ENCODE measurements at regions not wholly inside any gene's neighbourhood (a gene's known extent, or its start where the extent isn't known, plus 50 kb on each side); places are given as distances from the start of the nearest gene placed in this dataset.

DNA sequence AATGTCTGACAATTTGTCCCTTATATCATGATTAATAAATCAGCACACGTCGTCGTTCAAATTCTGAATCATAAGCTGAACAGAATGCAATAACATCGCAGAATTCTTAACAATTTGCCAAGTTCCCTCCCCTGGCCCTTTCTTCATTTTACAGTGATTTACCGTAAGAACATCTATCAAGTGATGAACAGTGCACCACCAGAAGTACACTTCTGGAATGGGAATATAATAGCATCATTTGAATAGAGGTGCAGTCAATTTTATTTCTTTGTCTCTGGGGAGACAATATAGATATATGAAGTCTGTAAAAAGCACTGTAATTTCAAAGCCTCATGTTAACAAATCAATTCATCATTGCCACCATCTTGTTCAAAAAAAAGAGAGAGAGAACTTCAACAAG lies 145.1 kb upstream of the SMLR1 start:
- Histone ChIP-seq H3K27me3 (no peaks in the 10 kb centered on the region), H3K4me1 (peaks cover 17% of the 10 kb centered on the region), H3K27ac (no peak overlapping the region), H3K36me3 (no peaks in the 10 kb centered on the region), H3K9me3 (no peaks in the 10 kb centered on the region), H3K4me3 (no peak overlapping the region)
- no peak for TF ChIP-seq POLR2AphosphoS5 (IDR thresholded peaks at IDR 0.05; ENCODE audit: insufficient read depth in 1 of 2, low read depth in 1 of 2)
- TF ChIP-seq CTCF (IDR thresholded peaks at IDR 0.05): no peak
- no peak for TF ChIP-seq POLR2A (IDR thresholded peaks at IDR 0.05)
- intact Hi-C loops (cut with DNase I): no loop called here
- no peak for DNase-seq (ENCODE audit: extremely low spot score in 2 of 2)

DNA sequence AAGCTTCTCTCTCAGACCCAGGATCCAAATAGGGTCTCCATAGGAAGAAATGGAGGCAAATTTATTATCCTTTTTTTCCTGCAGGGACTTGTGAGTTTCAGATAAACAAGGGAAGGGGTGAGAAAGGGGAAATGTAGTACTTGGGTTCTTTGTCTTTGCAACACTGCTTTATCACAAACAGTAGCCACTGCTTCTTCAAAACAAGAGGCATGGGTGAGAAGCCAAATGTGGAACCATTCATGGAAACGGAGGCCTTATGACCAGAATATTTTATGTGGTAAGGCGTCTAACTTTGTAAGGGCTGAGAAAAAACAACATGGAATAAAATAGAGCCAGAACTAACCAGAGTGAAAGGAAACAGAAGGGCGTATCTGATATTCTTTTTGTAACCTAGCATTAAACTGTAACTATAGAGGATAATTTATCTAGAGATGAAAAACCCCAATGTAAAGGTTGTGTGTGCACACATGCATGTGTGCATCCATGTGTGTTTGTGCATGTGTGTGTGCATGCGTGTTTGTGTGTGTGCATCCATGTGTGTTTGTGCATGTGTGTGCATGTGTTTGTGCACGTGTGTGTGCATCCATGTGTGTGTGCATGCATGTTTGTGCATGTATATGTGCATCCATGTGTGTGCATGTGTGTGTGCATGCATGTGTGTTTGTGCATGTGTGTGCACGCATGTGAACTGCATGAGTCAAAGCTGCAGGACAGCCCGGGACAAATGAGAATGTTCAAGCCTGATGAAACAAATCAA lies 143.3 kb upstream of the SMLR1 start:
- no peak overlapping the region for H3K27ac ChIP-seq
- H3K36me3 ChIP-seq: no peaks in the 10 kb centered on the region
- no peak overlapping the region for H3K4me3 ChIP-seq
- H3K9me3 ChIP-seq: no peaks in the 10 kb centered on the region
- TF ChIP-seq POLR2A (IDR thresholded peaks at IDR 0.05): no peak
- no peak for TF ChIP-seq CTCF (IDR thresholded peaks at IDR 0.05)
- no peak for TF ChIP-seq POLR2AphosphoS5 (IDR thresholded peaks at IDR 0.05; ENCODE audit: insufficient read depth in 1 of 2, low read depth in 1 of 2)
- intact Hi-C loops (cut with DNase I): no loop called here
- DNase-seq (ENCODE audit: extremely low spot score in 2 of 2): no peak
- H3K27me3 ChIP-seq: no peaks in the 10 kb centered on the region
- H3K4me1 ChIP-seq: peaks cover 17% of the 10 kb centered on the region

DNA sequence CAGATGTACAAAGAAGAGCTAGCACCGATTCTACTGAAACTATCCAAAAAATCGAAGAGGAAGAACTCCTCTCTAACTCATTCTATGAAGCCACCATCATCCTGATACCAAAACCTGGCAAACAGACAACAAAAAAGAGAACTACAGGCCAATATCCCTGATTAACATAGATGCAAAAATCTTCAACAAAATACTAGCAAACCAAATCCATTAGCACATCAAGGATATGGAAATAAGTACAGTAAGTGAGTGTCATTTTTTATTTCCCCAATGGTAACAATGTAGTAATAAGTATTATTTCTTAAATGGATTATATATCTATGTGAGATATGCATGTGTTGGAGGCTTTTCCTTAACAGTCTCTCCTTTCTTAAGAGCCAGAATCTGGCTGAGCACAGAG lies 134.5 kb upstream of the SMLR1 start:
- Histone ChIP-seq H3K27ac (no peak overlapping the region), H3K4me3 (no peak overlapping the region), H3K4me1 (no peaks in the 10 kb centered on the region), H3K9me3 (no peaks in the 10 kb centered on the region), H3K27me3 (no peaks in the 10 kb centered on the region), H3K36me3 (no peaks in the 10 kb centered on the region)
- intact Hi-C loops (cut with DNase I): loop anchor here (10.0 kb wide), 2 partner anchors 328 to 368 kb away; partner anchors contain the start of gene TMEM200A
- DNase-seq (ENCODE audit: extremely low spot score in 2 of 2): no peak
- TF ChIP-seq POLR2A (IDR thresholded peaks at IDR 0.05) (no peak), CTCF (IDR thresholded peaks at IDR 0.05) (no peak), POLR2AphosphoS5 (IDR thresholded peaks at IDR 0.05; ENCODE audit: insufficient read depth in 1 of 2, low read depth in 1 of 2) (no peak)

GRCh38 chr6:130693944-130694343 lies 133.3 kb upstream of the SMLR1 start:
- Histone ChIP-seq H3K36me3 (no peaks in the 10 kb centered on the region), H3K4me1 (no peaks in the 10 kb centered on the region), H3K4me3 (no peak overlapping the region), H3K27me3 (no peaks in the 10 kb centered on the region), H3K27ac (no peak overlapping the region), H3K9me3 (no peaks in the 10 kb centered on the region)
- TF ChIP-seq POLR2A (IDR thresholded peaks at IDR 0.05) (no peak), CTCF (IDR thresholded peaks at IDR 0.05) (no peak), POLR2AphosphoS5 (IDR thresholded peaks at IDR 0.05; ENCODE audit: insufficient read depth in 1 of 2, low read depth in 1 of 2) (no peak)
- no peak for DNase-seq (ENCODE audit: extremely low spot score in 2 of 2)
- intact Hi-C loops (cut with DNase I): loop anchor here (10.0 kb wide), 2 partner anchors 329 to 369 kb away; partner anchors contain the start of gene TMEM200A

- Histone ChIP-seq H3K4me3 (no peak overlapping the region), H3K27ac (no peak overlapping the region), H3K4me1 (no peaks in the 10 kb centered on the region), H3K9me3 (no peaks in the 10 kb centered on the region), H3K36me3 (no peaks in the 10 kb centered on the region), H3K27me3 (no peaks in the 10 kb centered on the region)
- TF ChIP-seq CTCF (IDR thresholded peaks at IDR 0.05): no peak
- TF ChIP-seq POLR2A (IDR thresholded peaks at IDR 0.05): no peak
- no peak for TF ChIP-seq POLR2AphosphoS5 (IDR thresholded peaks at IDR 0.05; ENCODE audit: insufficient read depth in 1 of 2, low read depth in 1 of 2)
- no peak for DNase-seq (ENCODE audit: extremely low spot score in 2 of 2)
- intact Hi-C loops (cut with DNase I): loop anchor here (10.0 kb wide), 2 partner anchors 330 to 370 kb away; partner anchors contain the start of gene TMEM200A
These were observed 132.6 kb upstream of the SMLR1 start for GRCh38 chr6:130694606-130695005.
